ENCODE measurements at regions not wholly inside any gene's neighbourhood (a gene's known extent, or its start where the extent isn't known, plus 50 kb on each side); places are given as distances from the start of the nearest gene placed in this dataset.

GRCh38 chr12:91993287-91994017, 152.2 kb downstream of the BTG1 start:
- TF ChIP-seq, protein P1, sequence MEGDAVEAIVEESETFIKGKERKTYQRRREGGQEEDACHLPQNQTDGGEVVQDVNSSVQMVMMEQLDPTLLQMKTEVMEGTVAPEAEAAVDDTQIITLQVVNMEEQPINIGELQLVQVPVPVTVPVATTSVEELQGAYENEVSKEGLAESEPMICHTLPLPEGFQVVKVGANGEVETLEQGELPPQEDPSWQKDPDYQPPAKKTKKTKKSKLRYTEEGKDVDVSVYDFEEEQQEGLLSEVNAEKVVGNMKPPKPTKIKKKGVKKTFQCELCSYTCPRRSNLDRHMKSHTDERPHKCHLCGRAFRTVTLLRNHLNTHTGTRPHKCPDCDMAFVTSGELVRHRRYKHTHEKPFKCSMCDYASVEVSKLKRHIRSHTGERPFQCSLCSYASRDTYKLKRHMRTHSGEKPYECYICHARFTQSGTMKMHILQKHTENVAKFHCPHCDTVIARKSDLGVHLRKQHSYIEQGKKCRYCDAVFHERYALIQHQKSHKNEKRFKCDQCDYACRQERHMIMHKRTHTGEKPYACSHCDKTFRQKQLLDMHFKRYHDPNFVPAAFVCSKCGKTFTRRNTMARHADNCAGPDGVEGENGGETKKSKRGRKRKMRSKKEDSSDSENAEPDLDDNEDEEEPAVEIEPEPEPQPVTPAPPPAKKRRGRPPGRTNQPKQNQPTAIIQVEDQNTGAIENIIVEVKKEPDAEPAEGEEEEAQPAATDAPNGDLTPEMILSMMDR (IDR thresholded peaks at IDR 0.05; ENCODE audit: low read depth, low read length), result no peak
- H3K4me3 ChIP-seq (ENCODE audit: low read depth, low read length), result no peak overlapping the region
- in situ Hi-C loops (cut with HindIII; ENCODE audit: low sequenced_read_pairs), result no loop called here
- DNase-seq (ENCODE audit: low read depth, low spot score), result no peak

DNA sequence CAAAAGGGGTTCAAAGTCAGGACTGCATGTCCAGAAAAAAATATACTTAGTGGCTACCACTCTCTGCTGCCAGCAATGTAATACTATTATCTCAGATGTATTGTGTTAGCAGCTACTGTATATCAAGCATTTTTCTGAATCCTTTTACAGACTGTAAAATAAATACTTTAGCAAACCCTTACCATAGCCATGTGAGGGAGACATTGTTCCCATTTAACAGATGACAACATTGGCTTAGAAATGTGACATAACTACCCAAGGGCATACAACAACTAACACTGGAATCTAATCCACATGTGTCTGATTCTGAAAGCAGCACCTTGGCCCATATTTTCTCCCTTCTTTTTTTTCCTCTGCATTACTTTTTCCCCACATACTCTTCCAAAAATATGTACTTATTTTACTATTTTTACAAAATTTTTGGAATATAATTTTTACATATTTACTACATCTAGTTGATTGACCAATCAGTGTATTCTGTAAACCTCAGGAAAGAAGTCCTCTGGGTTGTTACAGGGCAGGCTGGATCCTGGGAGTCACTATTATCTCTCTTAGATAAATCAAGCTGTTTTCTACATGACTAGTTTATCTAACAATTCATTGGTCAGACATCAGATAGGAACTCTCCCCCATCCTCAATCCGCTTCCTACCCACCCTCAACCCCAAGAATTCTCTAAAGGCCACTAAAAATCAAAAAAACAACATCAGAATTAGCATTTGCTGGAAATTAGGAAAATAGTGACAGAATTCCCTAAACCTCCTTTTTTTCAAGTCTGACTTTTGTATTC, 154.1 kb downstream of the BTG1 start:
- in situ Hi-C loops (cut with HindIII; ENCODE audit: low sequenced_read_pairs), result no loop called here
- peak; percentile 22 for DNase-seq (ENCODE audit: low read depth, low spot score)
- H3K4me3 ChIP-seq (ENCODE audit: low read depth, low read length), result no peak overlapping the region
- TF ChIP-seq, protein P1 (IDR thresholded peaks at IDR 0.05; ENCODE audit: low read depth, low read length), result no peak

DNA sequence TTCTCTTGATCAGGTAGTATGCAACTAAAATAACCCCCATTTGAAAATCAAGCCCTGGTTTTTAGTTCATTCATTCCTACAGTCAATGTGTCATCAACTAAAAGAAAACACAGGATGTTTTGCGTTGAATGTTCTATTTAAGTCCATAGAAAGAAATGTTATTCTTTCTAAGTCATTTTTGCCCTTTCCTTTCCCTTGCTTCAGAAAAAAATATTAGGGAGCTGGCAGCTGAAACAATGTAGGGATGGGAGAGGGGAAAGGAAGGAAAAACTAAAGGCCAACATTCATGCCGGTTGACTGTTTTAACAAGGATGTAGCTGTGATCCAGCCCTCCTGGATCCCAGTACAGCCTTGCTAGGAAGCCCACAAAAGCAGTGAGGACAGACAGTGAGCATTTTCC, 155.1 kb downstream of the BTG1 start:
- DNase-seq (ENCODE audit: low read depth, low spot score), result peak; percentile 69
- H3K4me3 ChIP-seq (ENCODE audit: low read depth, low read length), result no peak overlapping the region
- in situ Hi-C loops (cut with HindIII; ENCODE audit: low sequenced_read_pairs), result no loop called here
- TF ChIP-seq, protein P1 (IDR thresholded peaks at IDR 0.05; ENCODE audit: low read depth, low read length), result no peak

- TF ChIP-seq, protein P1 (IDR thresholded peaks at IDR 0.05; ENCODE audit: low read depth, low read length), result no peak
- DNase-seq (ENCODE audit: low read depth, low spot score), result no peak
- H3K4me3 ChIP-seq (ENCODE audit: low read depth, low read length), result no peak overlapping the region
- in situ Hi-C loops (cut with HindIII; ENCODE audit: low sequenced_read_pairs), result no loop called here
These were observed 156.5 kb downstream of the BTG1 start for GRCh38 chr12:91989143-91989542.

DNA sequence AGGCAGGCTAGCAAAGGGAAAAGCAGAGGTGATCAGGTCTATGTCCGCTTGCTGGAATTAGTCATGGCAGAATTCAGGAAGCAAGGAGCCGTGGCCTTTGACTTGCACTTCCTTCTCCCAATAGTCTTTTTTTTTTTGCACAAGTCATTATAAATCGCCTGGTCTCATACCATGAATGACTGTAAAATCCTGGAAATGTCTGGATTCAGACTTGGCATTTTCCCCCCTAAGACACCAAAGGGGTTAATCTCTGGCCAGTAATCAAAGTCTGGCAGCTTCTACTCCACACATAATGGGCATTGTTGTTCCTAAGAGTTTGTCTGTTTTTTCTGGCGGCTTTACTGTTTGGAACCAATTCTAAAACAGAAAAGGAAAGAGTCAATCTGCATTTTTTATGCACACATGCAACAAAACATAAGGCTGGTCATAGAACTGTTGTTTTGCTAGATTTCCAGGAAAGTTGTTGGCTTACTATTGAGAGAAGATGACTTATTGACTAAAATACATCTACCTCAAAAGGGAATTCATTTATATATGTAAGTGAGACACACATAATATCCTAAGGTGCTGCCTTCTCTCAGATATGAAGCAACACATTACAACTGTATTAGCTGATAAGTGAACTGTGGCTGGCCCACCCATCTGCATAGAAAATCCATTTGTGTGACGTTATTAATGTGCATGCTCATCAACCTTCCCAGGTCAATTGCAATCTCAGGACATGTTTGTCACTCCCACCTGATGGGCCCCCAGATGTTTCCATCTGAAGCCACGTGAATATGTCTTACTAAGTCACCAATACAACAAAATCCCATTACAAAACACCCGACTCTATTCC, 157.3 kb downstream of the BTG1 start:
- TF ChIP-seq, protein P1 (IDR thresholded peaks at IDR 0.05; ENCODE audit: low read depth, low read length), result no peak
- DNase-seq (ENCODE audit: low read depth, low spot score), result no peak
- H3K4me3 ChIP-seq (ENCODE audit: low read depth, low read length), result no peak overlapping the region
- in situ Hi-C loops (cut with HindIII; ENCODE audit: low sequenced_read_pairs), result no loop called here

DNA sequence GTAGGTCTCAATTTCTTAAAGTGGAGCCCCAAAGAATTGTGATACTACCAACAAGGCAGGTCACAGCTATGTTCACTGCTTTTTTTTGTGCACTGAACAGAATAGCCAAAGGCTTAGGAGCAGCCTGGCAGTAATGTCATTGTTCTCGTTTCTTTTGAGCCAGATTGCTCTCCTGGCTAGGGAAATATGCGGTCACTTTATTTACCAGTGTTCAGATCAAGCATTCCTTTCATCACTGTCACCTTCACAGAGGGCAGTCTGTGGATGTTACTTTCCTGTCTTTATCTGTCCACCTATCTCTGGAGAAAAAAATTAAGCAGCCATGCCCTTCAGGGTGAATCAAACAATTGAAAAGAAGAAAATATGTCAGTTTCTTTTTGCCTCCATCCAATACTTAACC, 159.6 kb downstream of the BTG1 start:
- H3K4me3 ChIP-seq (ENCODE audit: low read depth, low read length), result no peak overlapping the region
- DNase-seq (ENCODE audit: low read depth, low spot score), result no peak
- TF ChIP-seq, protein P1 (IDR thresholded peaks at IDR 0.05; ENCODE audit: low read depth, low read length), result no peak
- in situ Hi-C loops (cut with HindIII; ENCODE audit: low sequenced_read_pairs), result no loop called here
